AG04450 (cell line): ENCODE measurements at regions not wholly inside any gene's neighbourhood (a gene's known extent, or its start where the extent isn't known, plus 50 kb on each side); places are given as distances from the start of the nearest gene placed in this dataset.

Experiments
- CTCF ChIA-PET: fragments of 300-600, 350-600 bp; formaldehyde crosslinking; extraction: SDS; loops from one replicate; lab custom pipeline; 2022; ENCODE audit warnings: antibody characterized with exemption, inconsistent platforms; lab: Charles Lee
- POLR2A ChIA-PET: fragments of 350-600 bp; formaldehyde crosslinking; extraction: SDS; loops from one replicate; lab custom pipeline; 2021; ENCODE audit warnings: antibody characterized with exemption, inconsistent platforms; lab: Yijun Ruan, JAX
- DNase-seq: peaks from one replicate; pipeline ENCODE4 v3.0.0-alpha.2; 2011; ENCODE audit warnings: low read depth, low spot score
- H3K27ac ChIP-seq: one replicate; pipeline ENCODE4 v1.5.1; 2012; ENCODE audit warnings: low read depth, low read length, control low read depth
- H3K27me3 ChIP-seq: one replicate; pipeline ENCODE4 v1.6.0; 2012; ENCODE audit warnings: low read length; ENCODE audit not compliant: control insufficient read depth, insufficient read depth
- H3K4me3 ChIP-seq: 2 replicates; pipeline ENCODE4 v1.5.1; 2011; ENCODE audit warnings: mild to moderate bottlenecking, low read depth, low read length, control low read depth
- H3K9me3 ChIP-seq: 2 replicates; pipeline ENCODE4 v1.5.1; 2012; ENCODE audit warnings: low read length; ENCODE audit not compliant: control insufficient read depth, insufficient read depth
- CTCF ChIP-seq: IDR thresholded peaks from 2 replicates; pipeline ENCODE4 v1.5.1; 2011; ENCODE audit warnings: low read depth, low read length, control low read depth, inconsistent platforms

- TF ChIP-seq CTCF = no peak
- DNase-seq = no peak
- no peaks in the 10 kb centered on the region for H3K9me3 ChIP-seq
- CTCF ChIA-PET = no interaction called here
- H3K27me3 ChIP-seq = no peaks in the 10 kb centered on the region
- POLR2A ChIA-PET = no interaction called here
- H3K27ac ChIP-seq = no peak overlapping the region
- no peak overlapping the region for H3K4me3 ChIP-seq
Observed at GRCh38 chr6:168983925-168984324, 269.7 kb downstream of the THBS2 start.

DNA sequence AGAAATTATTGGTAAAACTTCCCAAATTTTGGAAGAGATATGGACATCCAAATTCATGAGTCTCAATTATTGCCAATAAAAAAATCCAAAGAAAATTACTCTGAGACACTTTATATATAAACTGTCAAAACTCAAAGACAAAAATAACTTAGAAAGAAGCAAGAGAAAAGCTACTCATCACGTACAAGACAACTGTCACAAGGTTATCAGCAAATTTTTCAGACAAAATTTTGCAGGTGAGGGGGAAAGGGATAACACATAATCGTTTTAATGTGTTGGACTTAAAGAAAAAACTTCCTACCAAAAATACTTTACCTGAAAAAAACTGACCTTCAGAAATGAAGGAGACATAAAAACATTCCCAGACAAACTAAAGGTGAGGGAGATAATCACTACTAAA lies 272.5 kb downstream of the THBS2 start:
- TF ChIP-seq CTCF = no peak
- Histone ChIP-seq H3K4me3 (no peak overlapping the region), H3K27ac (no peak overlapping the region), H3K27me3 (no peaks in the 10 kb centered on the region), H3K9me3 (no peaks in the 10 kb centered on the region)
- ChIA-PET POLR2A (no interaction called here), CTCF (interaction anchor here (0.6 kb wide), 1 partner anchor 71 kb away, joined by 3 read pairs; no protein-coding TSS in a partner anchor)
- no peak for DNase-seq

DNA sequence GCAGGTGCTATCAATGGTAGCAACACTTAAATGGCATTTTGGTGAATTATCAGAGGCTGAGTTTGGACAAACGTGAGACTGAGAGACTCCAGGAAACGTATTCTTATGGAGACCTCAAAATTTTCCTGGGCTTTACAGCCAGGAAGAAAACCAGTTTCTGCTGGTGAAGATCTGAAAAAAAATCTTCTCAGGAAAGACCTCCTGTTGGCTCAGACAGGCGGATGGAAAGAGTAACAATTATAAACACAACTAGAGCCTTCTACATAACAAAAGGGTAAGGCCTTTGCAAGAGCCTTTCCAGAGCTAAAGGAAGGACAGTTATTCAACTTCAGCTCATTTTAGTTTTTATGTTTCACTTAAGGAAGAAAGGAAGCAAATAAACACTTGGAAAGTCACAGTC lies 274.4 kb downstream of the THBS2 start:
- no peak overlapping the region for H3K27ac ChIP-seq
- DNase-seq = no peak
- ChIA-PET POLR2A (no interaction called here), CTCF (no interaction called here)
- H3K4me3 ChIP-seq = no peak overlapping the region
- TF ChIP-seq CTCF = no peak
- H3K9me3 ChIP-seq = no peaks in the 10 kb centered on the region
- no peaks in the 10 kb centered on the region for H3K27me3 ChIP-seq

GRCh38 chr6:168972128-168972527 lies 281.5 kb downstream of the THBS2 start:
- CTCF ChIA-PET = no interaction called here
- no peak for DNase-seq
- POLR2A ChIA-PET = no interaction called here
- Histone ChIP-seq H3K27ac (no peak overlapping the region), H3K27me3 (no peaks in the 10 kb centered on the region), H3K9me3 (no peaks in the 10 kb centered on the region), H3K4me3 (no peak overlapping the region)
- TF ChIP-seq CTCF = no peak

- no peak for DNase-seq
- ChIA-PET CTCF (no interaction called here), POLR2A (no interaction called here)
- H3K27ac ChIP-seq = no peak overlapping the region
- no peaks in the 10 kb centered on the region for H3K9me3 ChIP-seq
- no peak overlapping the region for H3K4me3 ChIP-seq
- no peaks in the 10 kb centered on the region for H3K27me3 ChIP-seq
- TF ChIP-seq CTCF = no peak
Observed at GRCh38 chr6:168971549-168971948, 282.1 kb downstream of the THBS2 start.
